ENCODE measurements at regions not wholly inside any gene's neighbourhood (a gene's known extent, or its start where the extent isn't known, plus 50 kb on each side); places are given as distances from the start of the nearest gene placed in this dataset.

DNA sequence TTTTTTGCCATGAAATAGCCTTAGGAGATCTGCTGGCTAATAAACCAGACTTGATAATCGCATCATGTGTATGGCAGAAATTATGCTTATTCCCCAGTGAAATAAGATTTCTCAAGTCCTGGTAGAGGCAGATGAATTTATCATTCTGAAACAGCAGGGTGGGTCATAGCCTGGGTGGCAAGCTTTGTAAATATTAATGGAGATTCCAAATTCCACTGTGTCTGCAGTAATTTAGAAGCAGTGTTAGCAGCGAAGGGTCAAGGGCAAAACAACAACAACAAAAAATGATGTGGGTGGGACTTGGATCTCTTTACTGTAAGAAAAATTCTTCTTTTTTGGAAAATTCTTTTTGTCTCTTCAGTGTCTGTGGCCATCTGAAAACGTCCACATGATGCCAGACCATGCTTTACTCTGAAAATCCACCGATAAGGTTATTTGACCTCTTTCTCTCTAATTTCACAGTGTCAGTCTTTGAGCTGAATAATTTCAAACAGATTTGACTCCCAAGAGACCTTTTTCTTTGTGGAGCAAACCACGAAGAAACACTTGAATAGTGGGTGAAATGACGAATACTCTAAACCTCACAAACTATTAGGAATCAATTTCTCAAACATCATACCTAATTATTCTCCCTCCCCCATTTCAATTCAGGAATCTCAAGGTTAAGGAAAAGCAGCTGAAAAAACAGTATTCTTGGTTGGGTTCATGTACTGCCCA, 106.0 kb upstream of the RPS23 start:
- DNase-seq, result no peak

DNA sequence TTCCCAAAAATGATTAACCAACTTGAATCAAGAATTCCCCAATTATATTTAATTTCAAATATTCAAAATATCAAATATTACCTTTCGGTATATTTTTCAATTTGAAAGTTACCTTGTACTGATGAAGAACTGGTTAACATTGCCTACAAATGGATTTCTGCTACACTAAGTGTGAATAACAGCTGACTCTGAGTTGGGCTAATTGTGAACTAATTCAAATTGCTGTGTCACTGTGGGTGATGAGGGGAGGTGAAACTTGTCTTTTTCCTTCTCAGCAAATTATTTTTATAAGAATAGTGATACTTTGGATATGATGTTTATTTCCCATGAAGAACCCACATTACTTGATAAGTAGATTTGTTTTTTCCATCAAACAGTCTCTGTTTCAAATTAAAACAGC, 103.4 kb upstream of the RPS23 start:
- no peak for DNase-seq

DNA sequence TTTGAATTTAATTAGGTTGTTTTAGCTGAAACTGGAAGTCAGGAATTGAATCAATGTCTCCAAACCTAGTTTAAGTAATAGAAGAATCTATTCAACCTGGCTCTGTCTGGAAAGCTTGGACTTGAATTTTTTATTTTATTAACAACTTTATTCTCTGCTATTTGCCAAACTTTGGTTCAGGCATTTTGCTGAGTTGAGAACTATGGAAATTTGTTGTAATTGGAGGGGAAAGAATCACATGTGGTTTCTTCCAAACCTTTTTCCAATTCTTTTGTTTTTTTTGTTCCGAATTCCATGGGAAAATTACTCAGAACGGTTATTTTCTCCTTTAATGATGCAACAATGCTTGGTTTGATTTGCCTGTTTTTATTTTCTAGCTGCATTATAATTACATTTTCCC, 98.2 kb upstream of the RPS23 start:
- DNase-seq, result no peak

DNA sequence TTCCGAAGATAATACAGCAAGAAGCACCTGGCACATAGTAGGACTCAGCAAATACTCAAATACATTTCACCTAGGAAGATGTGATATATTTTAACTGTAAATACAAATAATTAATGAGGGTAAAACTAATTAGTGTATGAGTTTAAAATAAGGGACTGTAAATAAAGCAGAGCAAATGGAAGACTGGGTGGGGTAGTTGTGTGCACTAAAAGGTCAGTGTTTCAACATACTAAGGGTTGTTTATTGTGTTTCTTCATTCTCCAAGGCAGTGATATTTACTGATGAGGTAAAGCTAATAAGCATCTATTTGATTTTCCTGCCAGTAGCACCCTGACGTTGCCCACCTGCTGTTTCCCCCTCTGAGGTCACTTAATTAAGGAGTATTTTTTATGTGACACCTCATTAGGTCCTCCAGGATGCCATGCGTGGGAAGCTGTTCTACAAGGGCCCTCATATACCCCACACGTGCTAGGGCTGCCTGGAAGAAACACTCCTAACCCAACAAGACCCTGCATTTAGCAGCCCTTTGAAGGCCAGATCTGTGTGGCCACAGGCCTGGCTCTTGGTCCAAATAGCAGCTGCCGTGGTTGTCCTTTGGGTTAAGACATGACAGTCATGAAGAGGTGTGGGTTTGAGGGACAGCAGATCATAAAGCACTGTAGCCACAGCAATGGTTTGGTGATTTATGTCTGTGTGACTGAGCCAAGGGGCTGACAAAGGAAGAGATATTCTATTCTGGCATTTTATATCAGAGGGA, 97.5 kb upstream of the RPS23 start:
- DNase-seq, result no peak

DNA sequence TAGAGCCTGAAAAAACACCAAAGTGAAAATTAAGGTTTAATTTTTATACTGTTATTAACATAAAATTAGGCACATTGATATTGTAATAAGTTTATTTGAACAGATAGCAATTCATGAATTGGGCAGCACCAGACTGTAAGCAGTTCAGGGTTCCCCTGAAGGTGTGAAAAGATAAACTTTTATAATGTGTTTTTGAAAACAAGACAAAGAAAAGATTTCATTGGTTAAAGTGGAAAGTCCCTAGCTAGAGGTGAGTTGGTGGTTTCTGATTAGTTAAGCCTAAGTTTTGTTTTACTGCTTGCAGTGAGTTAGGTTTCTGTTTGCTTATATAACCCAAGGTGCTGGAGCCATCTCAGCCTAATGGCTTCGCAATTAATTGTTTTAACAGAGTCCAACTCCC, 96.5 kb upstream of the RPS23 start:
- no peak for DNase-seq

DNA sequence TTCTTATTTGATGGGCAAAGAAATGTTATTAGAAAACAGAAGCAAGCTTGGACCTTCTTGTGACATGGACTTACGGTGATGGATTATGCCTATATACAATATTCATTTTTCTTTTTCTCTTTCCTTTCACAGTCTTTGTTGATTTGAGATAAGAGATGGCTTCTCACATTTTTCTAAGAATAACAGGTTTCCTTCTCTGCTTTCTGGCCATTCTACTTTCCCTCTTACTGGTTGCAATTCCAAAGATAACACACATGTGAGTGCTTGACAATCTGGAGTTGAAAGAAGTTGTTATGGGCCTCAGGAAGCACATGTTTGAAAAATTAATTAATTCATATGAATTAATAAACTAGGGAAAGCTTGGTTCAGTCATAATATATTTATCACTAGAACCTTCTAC, 89.8 kb upstream of the RPS23 start:
- no peak for DNase-seq

DNA sequence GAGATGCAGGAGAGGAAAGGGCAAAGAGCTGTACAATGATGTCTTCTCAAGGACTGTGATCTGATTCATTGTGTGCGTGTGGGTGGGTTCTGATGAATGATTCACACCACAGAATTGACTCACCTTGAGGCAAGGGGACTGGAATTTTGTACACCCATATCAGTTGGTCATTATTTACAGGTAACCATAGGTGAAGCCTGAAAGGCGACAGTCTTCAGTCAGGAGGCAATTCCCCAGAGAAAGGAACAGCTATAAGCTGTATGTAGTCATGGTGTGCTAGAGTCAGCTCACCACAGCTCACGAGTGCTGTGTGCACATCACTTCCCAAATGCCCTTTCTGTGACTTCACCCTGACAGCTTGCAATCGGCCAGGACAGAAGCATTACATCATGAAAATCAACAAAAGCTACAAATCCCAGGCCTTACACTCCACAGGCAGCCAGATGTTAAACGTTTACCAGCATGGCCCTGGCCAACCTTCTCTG, 87.6 kb upstream of the RPS23 start:
- DNase-seq, result no peak

DNA sequence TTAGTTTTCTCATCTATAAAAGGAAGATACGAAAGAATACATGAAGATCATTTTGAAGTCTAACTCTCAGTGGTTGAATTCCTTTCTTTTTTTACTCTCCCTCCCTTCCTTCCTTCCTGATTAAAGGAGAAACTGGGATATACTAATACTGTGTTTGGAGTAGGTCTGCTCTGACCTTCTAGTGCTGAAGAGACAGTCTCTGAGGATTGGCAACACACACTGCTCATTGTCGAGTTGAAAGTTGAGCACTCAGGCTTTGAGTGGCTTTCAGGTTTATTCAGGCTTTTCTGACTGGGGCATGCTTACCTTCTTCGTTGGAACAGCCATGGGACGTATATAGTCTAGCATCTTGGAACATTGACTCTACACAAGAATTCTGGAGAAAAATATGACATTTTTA, 86.9 kb upstream of the RPS23 start:
- DNase-seq, result no peak

DNA sequence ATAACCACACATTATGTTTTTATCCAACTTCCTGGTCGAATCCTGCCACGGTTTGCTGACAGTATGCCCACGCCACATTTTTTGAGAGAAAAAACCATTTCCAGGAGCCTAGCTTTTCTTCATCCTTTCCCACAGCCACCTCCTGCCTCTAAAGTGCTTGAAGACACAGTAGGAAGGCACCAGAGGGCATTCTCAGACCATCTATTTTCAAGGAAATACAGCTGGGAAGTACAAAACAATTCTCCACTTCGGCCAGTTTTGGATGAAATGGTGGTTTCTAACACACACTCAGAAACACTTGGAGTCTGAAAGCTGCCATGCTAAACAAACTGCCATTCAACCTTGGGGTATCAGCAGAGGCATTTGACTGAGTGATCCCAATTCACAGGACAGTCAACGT, 86.3 kb upstream of the RPS23 start:
- DNase-seq, result peak; percentile 9

DNA sequence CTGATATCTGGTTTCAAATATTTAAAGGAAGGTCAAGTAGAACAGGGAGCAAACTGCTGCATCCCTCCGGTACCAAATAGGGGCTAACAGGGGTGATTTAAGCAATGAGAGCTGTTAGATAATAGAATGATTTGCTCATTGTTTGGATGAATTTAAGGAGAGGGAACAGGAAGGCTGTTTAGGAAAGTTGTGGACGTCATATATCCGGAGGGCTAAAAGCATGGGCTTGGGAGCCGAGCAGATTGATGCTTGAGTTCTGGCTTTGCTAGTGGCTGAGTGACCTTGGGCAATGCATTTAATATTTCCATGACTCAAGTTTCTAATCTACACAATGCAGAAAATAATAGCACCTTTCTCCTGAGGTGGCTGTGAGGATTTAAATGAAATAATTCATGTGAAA, 85.4 kb upstream of the RPS23 start:
- DNase-seq, result no peak

DNA sequence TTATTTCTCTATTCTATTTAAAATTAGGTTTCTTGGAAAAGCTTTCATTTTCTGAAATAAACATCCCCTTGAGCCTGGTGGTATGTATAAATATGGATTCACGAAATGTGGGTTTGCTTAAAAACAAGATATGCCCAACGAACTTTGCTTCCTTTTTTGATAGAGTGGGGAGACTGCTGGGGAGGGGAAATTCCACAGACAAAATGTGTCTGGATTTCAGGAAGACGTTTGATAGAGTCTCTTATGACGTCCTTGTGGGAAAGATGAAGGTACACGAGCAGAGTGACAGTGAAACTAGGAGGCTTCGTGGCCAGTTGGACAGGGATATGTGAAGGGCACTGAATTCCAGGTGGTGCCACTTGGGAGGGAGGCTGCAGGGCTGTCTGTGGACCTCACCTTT, 84.5 kb upstream of the RPS23 start:
- no peak for DNase-seq

DNA sequence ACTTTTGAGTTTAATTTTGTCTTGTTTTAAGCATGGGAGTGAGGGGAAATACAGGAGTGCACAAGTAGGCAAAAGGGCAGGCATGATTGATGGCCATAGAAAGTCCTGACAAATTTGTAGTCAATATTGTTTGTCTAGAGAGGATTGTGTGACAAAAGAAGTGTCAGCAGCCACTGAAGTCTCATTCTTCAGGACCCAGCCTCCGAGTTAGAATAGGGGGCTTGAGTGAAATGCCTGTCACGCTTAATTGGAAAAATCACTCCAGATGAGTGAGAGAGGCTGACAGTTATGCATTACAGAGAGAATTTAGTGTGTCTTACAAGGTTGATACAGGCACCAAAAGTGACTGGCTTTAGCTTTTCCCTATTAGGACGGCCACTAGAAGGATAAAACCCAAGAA, 81.9 kb upstream of the RPS23 start:
- DNase-seq, result no peak

DNA sequence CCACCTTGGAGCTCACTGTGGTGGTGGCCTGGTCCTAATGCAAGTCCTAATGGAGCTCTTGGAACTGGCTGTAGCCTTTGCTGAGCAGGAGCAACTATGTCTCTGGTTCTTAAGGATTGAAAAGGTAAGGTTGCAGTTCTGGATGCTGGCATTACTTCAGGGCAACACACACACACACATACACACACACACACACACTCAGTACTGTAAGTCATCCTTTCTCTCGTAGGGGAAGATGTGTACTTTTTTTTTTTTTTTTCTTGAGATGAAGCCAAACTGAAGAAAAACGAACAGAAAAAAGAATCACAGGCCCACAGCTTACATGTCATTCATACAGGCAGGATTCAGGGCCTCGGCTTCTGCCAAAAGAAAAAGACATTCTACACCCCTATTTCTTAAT, 81.1 kb upstream of the RPS23 start:
- no peak for DNase-seq

DNA sequence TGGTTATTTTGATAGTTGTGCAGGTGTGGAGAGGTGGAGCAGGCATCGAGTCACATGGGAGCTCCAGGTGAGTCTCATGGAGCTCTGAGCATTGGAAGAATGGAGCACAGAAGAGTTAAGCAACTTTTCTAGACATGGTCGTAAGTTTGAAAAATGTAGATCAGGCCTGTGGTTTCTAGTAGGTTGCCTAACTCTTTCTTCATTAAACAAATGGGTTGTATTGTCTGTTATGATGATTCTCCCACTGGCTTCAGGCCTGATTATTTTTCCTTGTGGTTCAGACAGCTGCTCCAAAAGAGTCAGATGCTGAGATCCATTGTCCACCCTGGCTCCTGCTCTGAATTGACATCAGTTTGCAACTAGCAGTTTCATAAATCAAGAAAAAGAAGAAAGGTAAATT, 80.3 kb upstream of the RPS23 start:
- no peak for DNase-seq

DNA sequence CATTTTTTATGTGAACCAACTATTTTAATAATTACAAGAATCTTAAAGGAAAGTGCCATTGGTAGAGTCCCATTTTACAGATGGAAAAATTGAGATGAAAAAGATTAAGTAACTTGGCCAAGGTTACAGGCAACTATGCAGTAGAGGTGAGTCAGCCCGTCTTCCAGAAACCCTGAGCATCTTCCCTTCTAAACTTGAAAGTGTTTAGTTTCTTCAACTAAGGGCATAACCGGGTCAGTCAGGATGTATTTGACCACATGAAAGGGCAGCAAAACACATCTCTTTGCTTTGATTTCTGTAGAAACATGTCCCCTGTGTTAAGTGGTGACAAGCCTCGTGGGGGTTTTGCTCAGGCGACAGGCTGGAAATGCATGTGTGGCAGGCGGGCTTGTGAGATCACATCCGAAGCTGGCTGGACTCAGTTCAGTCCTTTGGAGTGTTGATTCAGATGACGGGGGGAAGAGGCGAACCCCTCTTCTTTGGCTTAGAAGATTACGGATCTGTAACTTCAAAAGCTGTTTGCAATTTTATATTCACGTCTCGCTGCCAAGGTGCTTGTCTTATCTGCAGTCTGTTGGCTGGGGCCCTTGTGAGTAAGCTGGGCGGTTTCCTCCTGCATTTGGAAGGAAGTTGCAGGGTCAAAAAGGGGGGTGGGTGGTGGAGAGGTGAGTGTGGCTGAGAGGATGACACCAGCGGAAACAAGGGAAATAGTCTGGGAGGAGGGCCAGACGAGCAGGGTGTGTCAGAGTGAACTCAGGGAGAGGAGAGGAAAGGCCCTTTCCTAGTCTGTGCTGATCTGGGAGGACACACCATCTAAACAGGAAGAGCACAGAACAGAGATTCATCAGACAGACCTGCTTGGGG, 78.9 kb upstream of the RPS23 start:
- DNase-seq, result no peak

DNA sequence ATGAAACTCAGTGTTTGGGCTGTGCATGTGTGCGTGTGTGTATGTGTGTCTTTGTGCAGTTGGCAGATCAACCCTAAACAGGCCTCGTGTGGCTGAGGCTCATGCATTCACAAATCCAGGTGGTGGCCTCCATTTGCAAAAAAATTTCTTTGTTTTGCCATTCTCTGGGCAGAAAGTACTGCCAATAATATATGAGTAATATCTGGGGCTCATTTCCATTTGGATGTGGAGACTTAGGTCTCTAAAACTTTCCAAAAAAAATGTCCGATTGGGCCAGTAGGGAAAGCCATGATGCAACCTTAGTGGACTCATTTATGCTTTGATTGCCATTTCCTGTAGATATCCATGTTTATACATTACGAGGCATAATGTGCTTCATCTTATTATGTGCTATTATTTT, 77.9 kb upstream of the RPS23 start:
- no peak for DNase-seq

DNA sequence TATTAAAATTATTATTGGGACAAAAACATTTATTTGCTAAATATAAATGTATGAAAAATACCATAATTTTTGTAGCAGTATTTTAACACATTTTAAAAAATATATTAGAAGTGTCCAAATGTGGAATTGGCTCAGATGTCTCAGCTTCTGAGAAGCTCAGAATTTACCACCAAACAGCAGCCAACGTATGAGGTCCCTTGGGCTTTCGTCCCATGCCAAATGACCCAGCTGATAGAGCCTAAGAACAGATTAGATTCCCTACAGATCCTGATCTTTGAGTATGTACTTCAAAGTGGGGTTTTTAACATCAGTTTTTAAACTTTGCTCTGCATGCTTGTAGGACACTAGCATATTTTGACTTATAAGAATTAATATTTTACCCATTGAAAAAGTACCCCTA, 77.3 kb upstream of the RPS23 start:
- no peak for DNase-seq

DNA sequence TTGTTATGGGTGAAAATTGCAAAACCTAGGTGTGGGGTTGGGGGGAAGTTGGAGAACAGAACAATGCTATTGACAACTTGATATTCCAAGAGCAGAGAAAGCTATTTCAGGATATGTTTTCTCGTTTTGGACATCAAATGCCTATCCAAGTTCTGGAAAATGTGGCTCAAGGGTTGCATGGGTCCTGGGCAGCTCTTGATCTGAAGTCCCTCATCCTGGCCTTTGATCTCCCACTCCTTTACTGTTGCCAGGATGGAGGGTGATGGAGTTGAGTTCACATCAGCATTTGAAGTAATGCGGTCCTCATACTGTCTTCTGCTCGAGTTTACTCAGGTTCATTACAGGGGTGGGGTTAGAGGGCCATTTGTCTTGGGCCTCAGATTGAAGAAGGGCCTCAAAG, 76.9 kb upstream of the RPS23 start:
- DNase-seq, result no peak

DNA sequence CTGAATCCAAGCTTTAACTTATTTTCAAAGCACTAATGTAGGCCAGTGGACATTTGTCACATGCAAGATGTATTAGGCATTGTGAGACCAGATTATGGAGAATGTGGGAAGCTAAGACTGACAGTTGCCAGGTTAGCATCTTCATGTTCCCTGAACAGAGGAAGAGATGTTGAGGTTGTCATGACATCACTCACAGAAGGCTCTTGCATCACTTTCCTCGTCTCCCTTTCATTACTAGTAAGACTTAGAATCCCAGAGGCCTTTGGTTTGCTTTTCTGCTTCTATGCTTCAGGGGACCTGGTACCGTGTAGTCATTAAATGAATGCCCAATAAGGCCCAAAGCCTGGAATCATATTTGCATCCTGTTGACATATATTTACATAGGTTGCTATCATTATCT, 76.4 kb upstream of the RPS23 start:
- DNase-seq, result no peak

DNA sequence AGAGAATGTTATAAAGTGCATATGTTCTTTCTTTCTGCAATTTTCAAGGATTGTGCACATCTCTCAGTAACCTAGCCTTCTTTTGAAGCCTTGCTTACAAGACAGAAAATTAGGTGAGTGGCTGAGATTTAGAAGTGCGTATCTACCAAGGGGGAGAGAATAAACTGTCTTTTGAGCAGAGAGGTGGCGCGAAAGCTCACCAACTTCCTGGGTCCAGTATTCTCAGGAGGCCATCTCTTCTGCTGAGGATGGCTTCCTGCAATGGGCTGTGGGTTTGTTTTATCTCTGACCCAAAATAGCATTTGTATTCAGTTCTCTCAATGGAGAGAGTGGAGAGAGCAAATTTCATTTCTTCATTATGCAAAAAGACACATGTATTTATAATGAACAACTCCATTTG, 75.4 kb upstream of the RPS23 start:
- DNase-seq, result no peak

DNA sequence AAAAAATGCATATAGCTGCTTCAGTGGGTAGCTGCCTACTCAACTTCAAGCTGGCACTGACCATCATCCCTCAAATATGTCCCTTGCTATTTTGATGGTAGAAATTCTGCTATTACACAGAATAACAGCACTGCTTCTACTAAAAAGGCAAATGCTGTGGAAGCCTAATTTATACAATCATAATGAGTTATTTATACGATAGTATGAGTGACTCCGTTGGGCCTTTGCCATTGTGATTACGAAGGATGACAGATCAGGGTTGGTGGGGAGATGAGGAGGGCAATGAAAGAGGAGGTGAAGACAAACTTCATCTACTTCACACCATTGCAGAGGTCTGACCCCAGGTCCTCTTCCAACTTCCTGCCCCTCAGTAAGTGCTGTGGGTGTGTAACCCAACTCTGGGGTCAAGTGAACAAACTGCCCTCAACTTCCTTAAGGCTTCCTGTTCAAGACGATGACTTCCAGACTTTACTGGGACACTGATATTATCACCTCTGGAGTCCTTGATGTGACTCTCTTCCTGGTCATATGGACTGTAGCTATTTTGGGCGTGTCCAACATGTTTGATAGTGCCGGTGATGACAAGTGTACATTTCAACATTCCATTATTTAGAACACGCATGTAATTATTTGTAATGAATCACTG, 74.1 kb upstream of the RPS23 start:
- DNase-seq, result no peak

DNA sequence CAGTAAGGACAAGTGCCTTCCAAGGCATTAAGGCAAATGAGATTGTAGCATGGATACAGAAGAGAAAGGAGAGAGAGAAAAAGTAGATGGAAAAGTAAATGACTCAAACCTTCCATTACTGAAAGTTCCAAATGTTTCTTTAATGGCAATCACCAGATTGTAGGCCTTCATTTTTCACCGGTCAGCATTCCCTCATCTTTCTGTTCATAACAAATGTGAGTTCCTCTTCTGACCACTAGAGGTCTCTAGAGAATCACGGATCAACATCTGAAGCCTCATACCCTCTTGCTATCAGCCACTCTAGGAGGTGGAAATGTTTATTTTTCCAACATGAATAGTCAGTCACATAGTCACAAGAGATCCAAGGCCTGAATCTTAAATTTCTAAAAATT, 73.6 kb upstream of the RPS23 start:
- DNase-seq, result peak; percentile 48

DNA sequence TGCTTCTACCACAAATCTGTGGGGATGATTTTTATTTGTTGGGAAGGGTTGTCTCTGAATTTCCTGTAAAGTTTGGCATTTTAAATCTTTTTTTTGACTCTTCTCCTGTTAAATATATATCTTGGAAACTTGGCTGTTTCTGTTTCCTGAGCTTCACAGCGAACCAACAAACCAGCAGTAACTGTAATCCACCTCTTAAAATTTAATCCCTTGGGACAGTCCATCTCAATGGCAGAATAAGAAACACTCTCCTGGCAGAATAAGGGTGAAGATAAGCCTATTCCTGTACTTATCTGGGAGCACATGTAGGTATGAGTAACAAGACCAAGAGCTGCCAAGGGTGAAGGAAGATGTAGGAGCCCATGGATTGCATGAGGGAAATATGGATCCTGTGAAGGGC, 73.1 kb upstream of the RPS23 start:
- DNase-seq, result no peak

Data from NCI-H1105 treated with DMSO at 0.1 percent for 48 hours (cell line).